Activated T-cell treated with anti-CD3 and anti-CD28 coated beads, Interleukin-2, amount 50 U/mL, for 24 hours (primary cell): ENCODE measurements at regions not wholly inside any gene's neighbourhood (a gene's known extent, or its start where the extent isn't known, plus 50 kb on each side); places are given as distances from the start of the nearest gene placed in this dataset.
"Not testable (repeated sequence)": the region's sequence is repeated elsewhere in the genome, so short reads cannot be mapped to it uniquely, and the experiment has no call there.

Experiments
- DNase-seq: peaks from one replicate; pipeline ENCODE4 v3.0.0-alpha.2; 2020
- H3K27ac Mint-ChIP-seq: 2 replicates; pipeline ENCODE4 v1.8.0; 2020; ENCODE audit warnings: mild to moderate bottlenecking, mixed read lengths
- H3K27me3 Mint-ChIP-seq: 2 replicates; pipeline ENCODE4 v1.8.0; 2020; ENCODE audit warnings: mixed read lengths
- H3K36me3 Mint-ChIP-seq: 2 replicates; pipeline ENCODE4 v1.8.0; 2020; ENCODE audit warnings: low read depth, mixed read lengths
- H3K4me1 Mint-ChIP-seq: 2 replicates; pipeline ENCODE4 v1.8.0; 2020; ENCODE audit warnings: low read depth, mixed read lengths
- H3K4me3 Mint-ChIP-seq: 2 replicates; pipeline ENCODE4 v1.8.0; 2020; ENCODE audit warnings: mild to moderate bottlenecking, moderate library complexity, mixed read lengths
- H3K9me3 Mint-ChIP-seq: 2 replicates; pipeline ENCODE4 v1.8.0; 2020; ENCODE audit warnings: mixed read lengths

- Mint-ChIP-seq H3K4me3 (no peak overlapping the region), H3K4me1 (no peaks in the 10 kb centered on the region), H3K27ac (no peak overlapping the region), H3K27me3 (no peaks in the 10 kb centered on the region), H3K9me3 (no peaks in the 10 kb centered on the region), H3K36me3 (no peaks in the 10 kb centered on the region)
- DNase-seq: no peak
Measured at GRCh38 chr10:25805986-25806385, 128.0 kb upstream of the MYO3A start.

- no peaks in the 10 kb centered on the region for H3K27me3 Mint-ChIP-seq
- no peaks in the 10 kb centered on the region for H3K9me3 Mint-ChIP-seq
- no peak for DNase-seq
- no peaks in the 10 kb centered on the region for H3K36me3 Mint-ChIP-seq
- no peaks in the 10 kb centered on the region for H3K4me1 Mint-ChIP-seq
- H3K4me3 Mint-ChIP-seq: no peak overlapping the region
- no peak overlapping the region for H3K27ac Mint-ChIP-seq
Measured at GRCh38 chr10:25808372-25808771, 125.7 kb upstream of the MYO3A start.

GRCh38 chr10:25811052-25811685 lies 122.9 kb upstream of the MYO3A start:
- H3K4me1 Mint-ChIP-seq: no peaks in the 10 kb centered on the region
- no peaks in the 10 kb centered on the region for H3K9me3 Mint-ChIP-seq
- no peak overlapping the region for H3K27ac Mint-ChIP-seq
- DNase-seq: no peak
- no peaks in the 10 kb centered on the region for H3K27me3 Mint-ChIP-seq
- no peak overlapping the region for H3K4me3 Mint-ChIP-seq
- no peaks in the 10 kb centered on the region for H3K36me3 Mint-ChIP-seq

DNA sequence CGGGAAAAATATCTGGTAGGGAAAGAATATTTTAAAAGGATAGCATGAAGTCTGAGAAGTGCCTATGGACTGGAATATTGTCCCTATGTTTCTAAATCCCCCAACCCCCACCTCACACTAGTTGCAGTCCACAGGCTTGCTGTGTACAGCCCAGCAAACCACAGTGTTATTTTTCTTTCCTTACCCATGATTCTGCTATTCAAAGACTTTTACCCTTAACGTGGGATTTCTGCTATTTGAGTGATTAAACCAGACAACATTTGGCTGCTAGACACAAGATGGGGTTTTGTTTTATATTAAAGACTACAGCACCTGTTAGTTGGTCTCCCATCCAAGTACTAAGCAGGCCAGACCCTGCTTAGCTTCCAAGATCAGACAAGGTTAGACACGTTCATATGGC lies 120.5 kb upstream of the MYO3A start:
- Mint-ChIP-seq H3K4me1 (no peaks in the 10 kb centered on the region), H3K4me3 (no peak overlapping the region), H3K27ac (no peak overlapping the region), H3K36me3 (no peaks in the 10 kb centered on the region), H3K27me3 (no peaks in the 10 kb centered on the region), H3K9me3 (no peaks in the 10 kb centered on the region)
- no peak for DNase-seq

DNA sequence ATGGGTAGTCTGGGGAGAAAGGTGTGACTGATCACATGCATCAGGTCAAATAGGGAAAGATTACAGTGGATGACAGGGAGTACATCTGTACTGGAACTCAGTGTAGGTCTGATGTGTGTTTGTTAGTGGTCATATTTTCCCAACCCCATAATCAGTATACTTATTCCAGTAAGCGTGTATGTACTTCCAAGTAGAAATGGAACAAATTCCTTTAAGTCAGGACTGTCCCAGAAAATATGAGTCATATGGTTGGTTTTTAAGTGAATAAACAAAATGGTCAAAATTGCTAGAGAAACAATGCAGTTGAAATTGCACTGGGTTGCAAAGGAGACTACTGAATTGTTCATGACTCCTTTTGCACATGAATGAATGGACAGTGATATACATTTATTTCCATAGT lies 118.8 kb upstream of the MYO3A start:
- H3K27ac Mint-ChIP-seq: no peak overlapping the region
- DNase-seq: no peak

DNA sequence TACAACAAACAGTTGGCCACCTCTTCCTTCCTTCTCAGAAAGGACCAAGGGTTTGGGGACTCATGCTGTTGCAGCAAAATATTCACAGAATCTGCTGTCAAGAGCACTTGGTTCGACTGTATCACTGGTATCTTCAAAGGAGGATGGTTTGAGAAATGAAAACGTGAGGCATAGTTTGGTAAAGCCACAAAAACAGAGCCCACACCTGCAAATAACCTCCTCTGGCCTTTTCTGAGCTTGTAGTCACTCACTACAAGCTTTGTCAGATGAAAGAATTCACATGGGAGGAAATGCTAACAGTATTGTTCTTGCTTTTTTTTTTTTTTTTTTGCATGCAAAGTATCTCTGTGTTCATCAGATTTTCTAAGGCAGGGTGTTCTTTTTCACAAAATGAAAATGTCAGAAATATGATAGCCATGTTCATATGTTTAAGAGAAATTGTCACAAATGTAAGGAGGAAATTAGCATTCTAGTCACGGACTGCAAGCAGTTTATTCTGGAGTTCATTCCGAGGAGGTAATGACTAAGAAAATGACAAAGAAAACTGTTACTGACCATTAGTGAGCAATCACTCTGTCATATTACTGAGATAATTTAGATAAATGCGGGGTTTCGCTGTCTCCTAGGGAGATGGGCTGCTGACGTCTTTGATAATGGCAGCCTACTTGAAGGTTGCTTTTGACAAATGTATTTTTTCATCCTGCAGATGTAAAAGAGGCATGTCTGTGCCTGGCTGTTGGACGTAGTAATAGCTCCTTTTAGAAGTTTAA lies 117.8 kb upstream of the MYO3A start:
- peaks cover 5% of the 10 kb centered on the region for H3K4me1 Mint-ChIP-seq
- peaks cover 4% of the 10 kb centered on the region for H3K27me3 Mint-ChIP-seq
- DNase-seq: no peak
- no peak overlapping the region for H3K4me3 Mint-ChIP-seq
- no peak overlapping the region for H3K27ac Mint-ChIP-seq
- H3K9me3 Mint-ChIP-seq: no peaks in the 10 kb centered on the region
- no peaks in the 10 kb centered on the region for H3K36me3 Mint-ChIP-seq

More for the DNA sequence above, 118.8 kb upstream of the MYO3A start:
- no peaks in the 10 kb centered on the region for H3K9me3 Mint-ChIP-seq
- H3K27me3 Mint-ChIP-seq: peaks cover 4% of the 10 kb centered on the region
- no peak overlapping the region for H3K4me3 Mint-ChIP-seq
- H3K4me1 Mint-ChIP-seq: no peaks in the 10 kb centered on the region
- H3K36me3 Mint-ChIP-seq: no peaks in the 10 kb centered on the region

DNA sequence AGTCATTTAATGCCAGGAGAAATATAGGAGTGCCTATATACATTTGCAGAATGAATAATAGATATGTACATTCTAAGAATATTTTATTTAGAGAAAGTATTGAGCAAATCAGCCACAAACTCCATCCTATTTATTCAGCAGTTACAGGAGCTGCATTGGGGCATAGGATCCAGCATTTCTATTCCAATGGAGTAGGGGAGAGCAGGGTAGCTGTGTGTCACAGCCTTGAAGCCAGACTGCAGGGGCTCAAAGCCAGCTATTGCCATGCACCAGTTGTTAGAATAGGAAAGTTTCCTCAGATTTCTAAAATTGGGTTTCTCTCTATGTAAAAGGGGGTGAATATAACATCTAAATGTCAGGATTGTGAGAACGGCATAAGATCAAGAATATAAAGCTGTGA lies 116.8 kb upstream of the MYO3A start:
- H3K4me3 Mint-ChIP-seq: no peak overlapping the region
- H3K9me3 Mint-ChIP-seq: no peaks in the 10 kb centered on the region
- H3K4me1 Mint-ChIP-seq: peaks cover 5% of the 10 kb centered on the region
- H3K27me3 Mint-ChIP-seq: peaks cover 4% of the 10 kb centered on the region
- no peaks in the 10 kb centered on the region for H3K36me3 Mint-ChIP-seq
- no peak for DNase-seq
- no peak overlapping the region for H3K27ac Mint-ChIP-seq

- no peak overlapping the region for H3K4me3 Mint-ChIP-seq
- DNase-seq: no peak
- H3K4me1 Mint-ChIP-seq: peaks cover 5% of the 10 kb centered on the region
- H3K9me3 Mint-ChIP-seq: no peaks in the 10 kb centered on the region
- H3K27ac Mint-ChIP-seq: no peak overlapping the region
- H3K36me3 Mint-ChIP-seq: no peaks in the 10 kb centered on the region
- H3K27me3 Mint-ChIP-seq: peaks cover 4% of the 10 kb centered on the region
Measured at GRCh38 chr10:25818751-25819150, 115.3 kb upstream of the MYO3A start.

- Mint-ChIP-seq H3K9me3 (no peaks in the 10 kb centered on the region), H3K4me1 (peaks cover 5% of the 10 kb centered on the region), H3K27me3 (peaks cover 11% of the 10 kb centered on the region), H3K36me3 (no peaks in the 10 kb centered on the region), H3K4me3 (no peak overlapping the region), H3K27ac (no peak overlapping the region)
- DNase-seq: no peak
Measured at GRCh38 chr10:25820472-25820871, 113.6 kb upstream of the MYO3A start.

- Mint-ChIP-seq H3K4me3 (no peak overlapping the region), H3K4me1 (peaks cover 5% of the 10 kb centered on the region), H3K36me3 (no peaks in the 10 kb centered on the region), H3K27ac (no peak overlapping the region), H3K9me3 (no peaks in the 10 kb centered on the region), H3K27me3 (peaks cover 11% of the 10 kb centered on the region)
- no peak for DNase-seq
Measured at GRCh38 chr10:25820874-25821273, 113.2 kb upstream of the MYO3A start.

DNA sequence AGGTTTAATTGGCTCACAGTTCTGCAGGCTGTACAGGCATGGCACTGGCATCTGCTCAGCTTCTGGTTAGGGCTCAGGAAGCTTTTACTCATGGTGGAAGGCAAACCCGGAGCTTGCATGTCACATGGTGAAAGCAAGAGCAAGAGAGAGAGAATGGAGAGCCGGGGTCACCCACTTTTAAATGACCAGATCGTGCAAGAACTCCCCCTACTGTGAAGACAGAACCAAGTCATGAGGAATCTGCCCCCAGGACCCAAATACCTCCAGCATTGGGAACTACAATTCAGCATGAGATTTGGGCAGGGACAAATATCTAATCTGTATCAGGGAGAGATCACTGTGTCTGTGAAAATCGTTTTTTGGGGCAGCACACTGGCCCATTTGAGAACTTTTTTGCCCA lies 110.0 kb upstream of the MYO3A start:
- Mint-ChIP-seq H3K4me3 (no peak overlapping the region), H3K36me3 (no peaks in the 10 kb centered on the region), H3K9me3 (no peaks in the 10 kb centered on the region), H3K27me3 (peaks cover 20% of the 10 kb centered on the region), H3K4me1 (peaks cover 5% of the 10 kb centered on the region), H3K27ac (no peak overlapping the region)
- DNase-seq: no peak

DNA sequence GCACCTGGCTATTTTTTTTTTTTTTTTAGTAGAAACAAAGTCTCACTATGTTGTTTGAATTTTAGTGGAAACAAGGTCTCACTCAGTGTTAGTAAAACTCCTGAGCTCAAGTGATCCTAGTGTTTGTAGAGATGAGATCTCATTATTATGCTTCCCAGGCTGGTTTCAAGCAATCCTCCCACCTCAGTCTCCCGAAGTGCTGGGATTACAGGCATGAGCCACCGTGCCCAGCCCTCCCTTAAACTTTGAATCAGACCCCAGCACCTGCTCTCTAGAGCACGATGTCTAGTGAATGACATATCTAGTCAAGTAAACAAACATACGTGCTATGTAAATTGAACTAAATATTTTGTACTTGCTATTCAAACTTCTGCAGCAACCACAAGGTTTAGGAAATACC lies 105.6 kb upstream of the MYO3A start:
- Mint-ChIP-seq H3K36me3 (no peaks in the 10 kb centered on the region), H3K9me3 (no peaks in the 10 kb centered on the region), H3K4me3 (no peak overlapping the region), H3K27me3 (peaks cover 19% of the 10 kb centered on the region), H3K4me1 (no peaks in the 10 kb centered on the region), H3K27ac (no peak overlapping the region)
- no peak for DNase-seq

GRCh38 chr10:25831080-25831479 lies 102.9 kb upstream of the MYO3A start:
- no peak for DNase-seq
- Mint-ChIP-seq H3K27ac (no peak overlapping the region), H3K4me3 (no peak overlapping the region), H3K36me3 (no peaks in the 10 kb centered on the region), H3K27me3 (peaks cover 12% of the 10 kb centered on the region), H3K9me3 (no peaks in the 10 kb centered on the region), H3K4me1 (no peaks in the 10 kb centered on the region)

- Mint-ChIP-seq H3K27ac (no peak overlapping the region), H3K9me3 (peaks cover 5% of the 10 kb centered on the region)
Measured at GRCh38 chr10:25839683-25840082, 94.3 kb upstream of the MYO3A start.

GRCh38 chr10:25840875-25841274 lies 93.2 kb upstream of the MYO3A start:
- not testable (repeated sequence) for H3K27ac Mint-ChIP-seq, H3K36me3 Mint-ChIP-seq, H3K4me1 Mint-ChIP-seq, H3K9me3 Mint-ChIP-seq, H3K27me3 Mint-ChIP-seq, H3K4me3 Mint-ChIP-seq, DNase-seq

More at GRCh38 chr10:25839683-25840082, 94.3 kb upstream of the MYO3A start:
- no peaks in the 10 kb centered on the region for H3K36me3 Mint-ChIP-seq
- H3K4me3 Mint-ChIP-seq: no peak overlapping the region
- H3K4me1 Mint-ChIP-seq: no peaks in the 10 kb centered on the region
- peaks cover 4% of the 10 kb centered on the region for H3K27me3 Mint-ChIP-seq
- DNase-seq: no peak
